Left lobe of liver (tissue), 2 donors: ENCODE measurements at regions not wholly inside any gene's neighbourhood (a gene's known extent, or its start where the extent isn't known, plus 50 kb on each side); places are given as distances from the start of the nearest gene placed in this dataset.

ENCODE experiments used
- ATAC-seq: fragments of 200-7000 bp; cut with Tn5 transposase; one replicate; pipeline ENCODE4 v1.9.1; 2020; ENCODE audit warnings: mild to moderate bottlenecking, moderate library complexity
- DNase-seq: peaks from one replicate; pipeline ENCODE4 v3.0.0-alpha.2; 2020; ENCODE audit warnings: low spot score
- donor health status: DM: no; HTN: no; CAD: no; lungs with moderate emphysema.
- donor health status: DM: no; HTN: yes; CAD: no.

DNA sequence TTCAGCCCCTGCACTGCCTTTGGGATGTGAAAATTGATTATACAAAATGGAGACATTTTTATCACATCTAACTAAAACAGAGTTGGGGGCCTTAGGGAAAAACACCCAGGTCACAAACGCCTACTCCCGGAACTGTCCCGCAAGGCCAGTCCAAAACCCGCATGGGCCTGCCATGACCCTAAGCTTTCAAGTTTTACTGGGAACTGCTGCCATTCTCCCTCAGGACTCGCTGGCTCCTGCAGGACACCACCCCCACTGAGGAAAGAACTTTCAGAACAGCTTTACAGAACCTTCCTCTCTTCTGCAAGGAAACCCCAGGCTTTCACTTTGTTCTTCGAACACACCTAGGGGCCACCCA lies 320.4 kb upstream of the HS6ST1 start:
- ATAC-seq (no peak), DNase-seq (peak; percentile 18)

GRCh38 chr2:128639693-128640092 lies 321.0 kb upstream of the HS6ST1 start:
- ATAC-seq (no peak), DNase-seq (peak; percentile 23)

DNA sequence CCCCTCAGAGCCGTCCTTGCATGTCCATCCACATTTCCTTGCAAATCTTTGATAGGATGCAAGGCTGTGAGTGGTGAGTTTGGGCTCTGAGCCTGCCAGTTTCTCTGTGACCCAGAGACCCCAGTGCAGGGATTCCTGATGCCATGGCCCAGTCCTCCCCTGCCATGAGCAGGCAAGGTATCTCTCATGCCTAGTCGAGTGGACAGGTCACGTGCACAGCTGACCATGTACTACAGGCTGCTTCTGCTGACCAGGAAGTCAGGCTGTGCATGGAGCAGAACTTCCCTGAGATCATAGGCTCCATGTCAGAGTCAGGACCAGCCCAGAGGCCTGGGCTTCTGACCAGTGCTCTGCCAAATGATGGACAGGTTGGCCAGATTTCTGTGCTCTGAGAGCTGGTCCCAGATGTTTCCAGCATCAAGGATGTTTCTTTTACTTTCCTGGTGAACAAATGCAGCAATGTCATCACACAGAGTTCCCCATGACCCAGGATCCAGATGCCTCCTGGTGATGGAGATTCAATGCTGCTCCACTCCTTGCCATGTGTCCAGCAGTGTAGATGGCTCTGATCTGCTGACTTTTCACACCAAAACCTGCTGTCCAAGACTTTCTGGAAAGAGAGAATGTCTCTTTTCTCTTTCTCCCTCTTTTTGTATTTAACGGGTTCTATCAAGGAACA lies 321.6 kb upstream of the HS6ST1 start:
- DNase-seq = peak; percentile 33

DNA sequence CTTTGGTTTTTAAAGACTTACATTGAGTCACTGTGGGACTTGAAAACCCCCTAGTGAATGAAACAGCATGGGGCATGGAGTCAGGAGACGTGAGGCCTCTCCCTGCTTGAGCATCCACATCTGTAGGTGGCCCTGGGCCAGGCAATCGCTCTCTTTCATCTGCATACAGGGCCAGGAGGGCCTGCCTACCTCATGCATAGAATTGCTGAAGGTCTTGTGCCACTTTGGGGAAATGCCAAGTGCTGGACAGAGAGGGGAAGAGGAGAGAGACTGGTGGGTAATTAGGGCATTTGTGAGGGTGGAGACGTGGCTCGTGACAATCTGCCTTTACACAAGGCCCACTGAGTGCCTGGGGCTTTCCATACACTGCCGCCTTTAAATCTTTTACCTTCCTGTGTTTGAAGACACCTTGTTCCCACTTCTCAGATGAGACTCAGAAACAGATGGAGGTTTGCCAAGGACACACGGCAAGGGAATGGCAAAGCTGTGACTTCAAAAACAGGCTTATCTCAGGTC lies 322.2 kb upstream of the HS6ST1 start:
- DNase-seq = peak; percentile 35
- ATAC-seq = no peak

More for the DNA sequence above, 321.6 kb upstream of the HS6ST1 start:
- no peak for ATAC-seq

- peak; percentile 36 for DNase-seq
- no peak for ATAC-seq
These were observed 322.9 kb upstream of the HS6ST1 start for GRCh38 chr2:128641421-128642080.

GRCh38 chr2:128642316-128642715 lies 323.6 kb upstream of the HS6ST1 start:
- ATAC-seq (no peak), DNase-seq (peak; percentile 27)

DNA sequence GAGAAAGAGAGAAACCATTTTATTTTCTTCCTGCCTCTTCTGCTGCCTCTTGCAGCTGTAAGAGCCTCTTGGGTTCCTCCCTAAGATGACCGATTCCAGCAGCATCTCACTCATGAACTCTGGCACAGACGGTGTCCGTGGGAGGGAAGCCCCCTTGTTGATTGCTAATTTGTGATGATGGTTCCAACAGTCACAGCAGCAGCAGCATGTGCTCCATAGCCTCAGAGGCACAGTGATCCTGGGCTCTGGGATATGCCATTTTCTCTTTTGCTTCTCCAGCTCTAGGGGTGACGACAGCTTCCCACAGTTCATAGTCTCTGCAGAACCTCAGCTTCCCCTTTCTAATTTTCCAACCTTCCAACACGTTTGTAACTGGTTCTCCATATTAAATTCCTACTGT lies 324.2 kb upstream of the HS6ST1 start:
- DNase-seq (peak; percentile 16), ATAC-seq (no peak)

- DNase-seq (peak; percentile 26), ATAC-seq (no peak)
These were observed 324.8 kb upstream of the HS6ST1 start for GRCh38 chr2:128643221-128644065.

- ATAC-seq (no peak), DNase-seq (peak; percentile 28)
These were observed 325.5 kb upstream of the HS6ST1 start for GRCh38 chr2:128644156-128644555.

- ATAC-seq (no peak), DNase-seq (peak; percentile 12)
These were observed 326.1 kb upstream of the HS6ST1 start for GRCh38 chr2:128644718-128645256.

- no peak for ATAC-seq
- peak; percentile 33 for DNase-seq
These were observed 327.0 kb upstream of the HS6ST1 start for GRCh38 chr2:128645631-128646030.

- DNase-seq = peak; percentile 18
- ATAC-seq = no peak
These were observed 327.4 kb upstream of the HS6ST1 start for GRCh38 chr2:128646091-128646490.

GRCh38 chr2:128646691-128647090 lies 328.0 kb upstream of the HS6ST1 start:
- ATAC-seq (no peak), DNase-seq (no peak)

DNA sequence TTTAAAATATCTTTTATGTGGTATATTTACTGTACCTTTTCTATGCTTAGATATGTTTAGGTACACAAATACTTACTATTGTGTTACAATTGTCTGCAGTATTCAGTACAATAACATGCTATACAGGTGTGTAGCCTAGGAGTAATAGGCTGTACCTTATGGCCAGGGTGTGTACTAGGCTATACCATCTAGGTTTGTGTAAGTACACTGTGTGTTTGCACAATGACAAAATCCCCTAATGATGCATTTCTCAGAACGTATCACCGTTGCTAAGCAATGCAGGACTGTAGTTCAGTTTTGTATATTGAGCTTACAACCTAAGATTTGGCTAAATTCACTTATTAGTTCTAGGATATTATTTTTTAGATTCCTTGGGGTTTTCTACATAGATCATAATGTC lies 332.3 kb upstream of the HS6ST1 start:
- DNase-seq (no peak), ATAC-seq (no peak)

DNA sequence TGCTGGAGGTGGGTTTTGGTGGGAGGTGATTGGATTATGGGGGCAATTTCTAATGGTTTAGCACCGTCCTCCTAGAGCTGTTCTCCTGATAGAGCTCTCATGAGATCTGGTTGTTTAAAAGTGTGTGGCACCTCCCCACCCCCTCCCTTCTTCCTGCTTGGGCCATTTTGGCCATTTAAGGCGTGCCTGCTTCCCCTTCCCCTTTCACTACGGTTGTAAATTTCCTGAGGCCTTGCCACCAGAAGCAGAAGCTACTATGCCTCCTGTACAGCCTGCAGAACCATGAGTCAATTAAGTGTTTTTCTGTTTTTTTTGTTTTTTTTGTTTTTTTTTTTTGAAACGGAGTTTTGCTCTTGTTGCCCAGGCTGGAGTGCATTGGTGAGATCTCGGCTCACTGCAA lies 335.7 kb upstream of the HS6ST1 start:
- DNase-seq (no peak), ATAC-seq (peak; percentile 51)

- DNase-seq = peak; percentile 19
These were observed 342.2 kb upstream of the HS6ST1 start for GRCh38 chr2:128660836-128661235.

GRCh38 chr2:128661311-128661710 lies 342.6 kb upstream of the HS6ST1 start:
- no peak for ATAC-seq
- DNase-seq = peak; percentile 36

More at GRCh38 chr2:128660836-128661235, 342.2 kb upstream of the HS6ST1 start:
- ATAC-seq = no peak

- DNase-seq (peak; percentile 14), ATAC-seq (no peak)
These were observed 343.4 kb upstream of the HS6ST1 start for GRCh38 chr2:128662051-128662471.

- DNase-seq (peak; percentile 33), ATAC-seq (no peak)
These were observed 344.8 kb upstream of the HS6ST1 start for GRCh38 chr2:128663371-128664050.

DNA sequence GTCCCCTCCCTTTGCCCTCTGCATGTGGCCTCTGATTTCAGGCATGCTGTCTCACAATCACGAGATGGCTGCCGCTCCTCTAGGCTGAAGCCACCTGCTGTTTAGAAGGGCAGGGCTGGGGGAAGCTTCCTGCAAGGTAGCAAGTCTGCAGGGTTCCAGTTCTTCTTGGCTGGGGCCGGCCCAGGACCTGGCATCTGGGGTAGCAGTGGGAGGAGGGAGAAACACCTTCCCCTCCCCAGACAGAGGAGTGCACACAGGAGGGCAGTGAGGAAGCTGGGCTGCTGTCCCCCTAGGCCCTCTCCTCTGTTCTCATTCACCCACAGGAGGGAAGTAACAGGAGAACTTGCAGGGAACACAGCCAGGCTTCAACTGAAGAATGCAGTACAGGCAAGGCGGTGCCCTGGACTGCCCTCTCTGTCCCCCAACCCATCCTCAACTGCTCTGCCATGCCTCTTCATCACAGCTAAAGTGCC lies 345.9 kb upstream of the HS6ST1 start:
- peak; percentile 33 for DNase-seq
- ATAC-seq = no peak
